ENCODE measurements at regions not wholly inside any gene's neighbourhood (a gene's known extent, or its start where the extent isn't known, plus 50 kb on each side); places are given as distances from the start of the nearest gene placed in this dataset.

DNA sequence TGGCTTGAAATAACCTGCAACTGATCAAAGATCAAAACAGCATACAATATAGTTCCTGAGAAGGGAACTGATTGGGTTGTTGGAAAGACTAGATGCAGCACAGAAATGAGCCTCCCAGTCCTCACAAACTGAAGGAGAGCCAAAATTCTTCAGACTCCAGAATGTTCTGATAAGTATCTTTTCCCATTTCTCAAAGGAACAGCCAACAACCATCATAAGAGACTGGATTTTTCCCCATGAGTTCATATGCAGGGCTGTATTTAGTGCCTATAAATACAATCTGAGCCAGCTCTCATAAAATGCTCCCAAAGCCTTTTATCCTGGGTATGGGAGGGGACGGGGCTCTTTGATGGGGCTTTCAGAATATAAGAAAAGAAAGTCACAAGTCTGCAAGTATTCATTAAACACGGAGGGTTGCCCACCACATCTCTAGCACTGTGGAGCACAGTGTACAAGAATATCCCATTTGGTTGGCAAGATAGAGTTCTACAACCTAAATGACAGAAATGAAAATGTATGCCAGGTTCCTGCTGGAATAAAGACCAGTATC lies 50.7 kb upstream of the LYVE1 start:
- DNase-seq (ENCODE audit: low spot score) = no peak

DNA sequence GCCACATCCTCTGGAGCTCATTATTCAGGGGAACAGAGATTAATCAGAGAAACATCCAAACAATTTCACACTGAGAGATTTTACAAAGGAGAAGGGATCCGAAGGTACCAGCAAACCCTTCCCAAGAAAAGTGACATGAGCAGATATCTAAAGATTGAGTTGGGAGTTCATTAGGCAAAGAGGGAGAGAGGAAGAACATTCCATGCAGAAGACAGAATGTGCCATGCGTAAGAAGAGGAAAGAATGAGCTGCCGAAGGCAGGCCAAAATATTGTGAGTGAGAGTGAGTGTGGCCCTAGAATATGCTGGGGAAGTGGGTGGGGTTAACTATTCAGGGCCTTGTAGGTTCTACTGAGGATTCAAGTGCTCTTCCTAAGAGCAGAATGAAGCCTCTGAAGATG lies 50.0 kb upstream of the LYVE1 start:
- DNase-seq (ENCODE audit: low spot score) = no peak
